ENCODE measurements at regions not wholly inside any gene's neighbourhood (a gene's known extent, or its start where the extent isn't known, plus 50 kb on each side); places are given as distances from the start of the nearest gene placed in this dataset.

DNA sequence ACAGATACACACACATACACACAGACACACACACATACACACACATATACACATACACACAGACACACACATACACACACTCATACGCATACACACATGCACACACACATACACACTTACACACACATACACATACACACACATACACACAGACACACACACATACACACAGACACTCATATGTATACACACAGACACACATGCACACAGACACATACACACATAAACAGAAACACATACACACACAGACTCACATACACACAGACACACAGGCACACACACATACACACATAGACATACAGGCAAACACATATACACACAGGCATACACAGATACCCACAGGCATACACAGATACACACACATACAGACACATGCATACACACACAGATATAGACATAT lies 143.9 kb upstream of the LYZL2 start:
- TF ChIP-seq, protein P1, sequence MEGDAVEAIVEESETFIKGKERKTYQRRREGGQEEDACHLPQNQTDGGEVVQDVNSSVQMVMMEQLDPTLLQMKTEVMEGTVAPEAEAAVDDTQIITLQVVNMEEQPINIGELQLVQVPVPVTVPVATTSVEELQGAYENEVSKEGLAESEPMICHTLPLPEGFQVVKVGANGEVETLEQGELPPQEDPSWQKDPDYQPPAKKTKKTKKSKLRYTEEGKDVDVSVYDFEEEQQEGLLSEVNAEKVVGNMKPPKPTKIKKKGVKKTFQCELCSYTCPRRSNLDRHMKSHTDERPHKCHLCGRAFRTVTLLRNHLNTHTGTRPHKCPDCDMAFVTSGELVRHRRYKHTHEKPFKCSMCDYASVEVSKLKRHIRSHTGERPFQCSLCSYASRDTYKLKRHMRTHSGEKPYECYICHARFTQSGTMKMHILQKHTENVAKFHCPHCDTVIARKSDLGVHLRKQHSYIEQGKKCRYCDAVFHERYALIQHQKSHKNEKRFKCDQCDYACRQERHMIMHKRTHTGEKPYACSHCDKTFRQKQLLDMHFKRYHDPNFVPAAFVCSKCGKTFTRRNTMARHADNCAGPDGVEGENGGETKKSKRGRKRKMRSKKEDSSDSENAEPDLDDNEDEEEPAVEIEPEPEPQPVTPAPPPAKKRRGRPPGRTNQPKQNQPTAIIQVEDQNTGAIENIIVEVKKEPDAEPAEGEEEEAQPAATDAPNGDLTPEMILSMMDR (IDR thresholded peaks at IDR 0.05): no peak
- TF ChIP-seq ZFX (IDR thresholded peaks at IDR 0.05; ENCODE audit: borderline replicate concordance): no peak
